ENCODE measurements at regions not wholly inside any gene's neighbourhood (a gene's known extent, or its start where the extent isn't known, plus 50 kb on each side); places are given as distances from the start of the nearest gene placed in this dataset.

GRCh38 chr20:17883592-17884306, 84.8 kb downstream of the SNX5 start:
- no peak overlapping the region for H2AFZ ChIP-seq (ENCODE audit: insufficient read depth, low read depth, low read length, poor library complexity, severe bottlenecking)
- peaks cover 22 to 28% of the 10 kb centered on the region in 2 donors for H3K4me1 ChIP-seq (ENCODE audit: control insufficient read depth in 2 of 2, insufficient read depth in 2 of 2, low read length in 2 of 2)
- H3K27ac ChIP-seq (ENCODE audit: low read length in 2 of 2), result no peak overlapping the region
- DNase-seq (no peak), ATAC-seq (ENCODE audit: low read depth) (no peak)
- 95% methylated on average over 6 of the region's 8 CpGs for WGBS (ENCODE audit: insufficient coverage)
- peak overlapping the region; percentile 16 for H3K4me2 ChIP-seq (replicated peaks; ENCODE audit: low read depth, low read length, poor library complexity, severe bottlenecking)
- no peak overlapping the region for H3K4me3 ChIP-seq (ENCODE audit: control extremely low read depth in 1 of 5, extremely low read depth in 1 of 5, insufficient read depth in 1 of 5, low read depth in 2 of 5, low read length in 4 of 5)
- POLR2A ChIA-PET, result interaction anchor here (0.9 to 1.0 kb wide), 2 partner anchors 12 to 403 kb away, joined by 3 to 10 read pairs; no protein-coding TSS in a partner anchor
- intact Hi-C loops (cut with micrococcal nuclease), result no loop called here
- H4K20me1 ChIP-seq (ENCODE audit: control insufficient read depth, insufficient read depth, low read length, poor library complexity, severe bottlenecking), result no peaks in the 10 kb centered on the region
- Mint-ChIP-seq H3K27ac (no peak overlapping the region), H3K27me3 (peaks cover 4% of the 10 kb centered on the region), H3K9me3 (ENCODE audit: insufficient read depth) (no peaks in the 10 kb centered on the region), H3K4me3 (no peak overlapping the region), H3K4me1 (peaks cover 28% of the 10 kb centered on the region)
- H3K9me3 ChIP-seq (ENCODE audit: control extremely low read depth in 1 of 3, control insufficient read depth in 2 of 3, insufficient read depth in 1 of 3, low read length in 2 of 3), result no peaks in the 10 kb centered on the region
- no peaks in the 10 kb centered on the region for H3K79me2 ChIP-seq (ENCODE audit: control insufficient read depth, insufficient read depth, low read length)
- CTCF ChIA-PET, result interaction anchor here (1.2 to 1.7 kb wide), 2 partner anchors 15 to 201 kb away, joined by 4 read pairs; partner anchors contain the start of gene RRBP1
- no peaks in the 10 kb centered on the region for H3K36me3 ChIP-seq (replicated peaks in 1 of 2; ENCODE audit: control extremely low read depth in 1 of 2, control insufficient read depth in 1 of 2, extremely low read depth in 1 of 2, insufficient read depth in 2 of 2, low read length in 1 of 2)
- no peaks in the 10 kb centered on the region for H3K27me3 ChIP-seq (replicated peaks in 1 of 4; ENCODE audit: control extremely low read depth in 1 of 4, control insufficient read depth in 3 of 4, insufficient read depth in 4 of 4, low read length in 3 of 4)
- no peak overlapping the region for H3K9ac ChIP-seq (ENCODE audit: low read length)
- TF ChIP-seq EZH2 (IDR thresholded peaks at IDR 0.05; ENCODE audit: borderline replicate concordance, insufficient read depth, low read depth, low read length, poor library complexity, severe bottlenecking) (no peak), CTCF (IDR thresholded peaks at IDR 0.05) (no peak)
